ENCODE measurements at regions not wholly inside any gene's neighbourhood (a gene's known extent, or its start where the extent isn't known, plus 50 kb on each side); places are given as distances from the start of the nearest gene placed in this dataset.

DNA sequence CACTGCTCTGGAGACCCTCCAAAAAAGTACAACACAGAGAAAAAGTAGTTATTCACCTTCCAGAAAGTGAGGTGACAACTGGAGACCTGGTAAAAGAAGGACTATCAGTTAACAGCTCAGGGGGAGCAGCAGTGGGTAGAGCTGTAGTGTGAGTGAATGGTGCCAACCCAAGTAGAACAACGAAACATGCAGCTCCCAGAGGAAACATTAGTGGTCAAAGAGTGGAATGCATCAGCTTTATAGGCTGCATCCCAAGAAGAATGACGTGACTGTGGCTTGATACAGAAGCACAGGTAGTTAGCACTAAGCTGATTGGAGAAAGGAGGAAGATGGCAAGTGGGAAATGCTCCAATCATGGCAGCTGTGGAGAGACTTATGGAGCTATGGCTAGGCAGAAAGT lies 275.7 kb upstream of the CAMK1G start:
- H3K36me3 ChIP-seq (ENCODE audit: low read depth) = no peaks in the 10 kb centered on the region
- TF ChIP-seq, protein P1, sequence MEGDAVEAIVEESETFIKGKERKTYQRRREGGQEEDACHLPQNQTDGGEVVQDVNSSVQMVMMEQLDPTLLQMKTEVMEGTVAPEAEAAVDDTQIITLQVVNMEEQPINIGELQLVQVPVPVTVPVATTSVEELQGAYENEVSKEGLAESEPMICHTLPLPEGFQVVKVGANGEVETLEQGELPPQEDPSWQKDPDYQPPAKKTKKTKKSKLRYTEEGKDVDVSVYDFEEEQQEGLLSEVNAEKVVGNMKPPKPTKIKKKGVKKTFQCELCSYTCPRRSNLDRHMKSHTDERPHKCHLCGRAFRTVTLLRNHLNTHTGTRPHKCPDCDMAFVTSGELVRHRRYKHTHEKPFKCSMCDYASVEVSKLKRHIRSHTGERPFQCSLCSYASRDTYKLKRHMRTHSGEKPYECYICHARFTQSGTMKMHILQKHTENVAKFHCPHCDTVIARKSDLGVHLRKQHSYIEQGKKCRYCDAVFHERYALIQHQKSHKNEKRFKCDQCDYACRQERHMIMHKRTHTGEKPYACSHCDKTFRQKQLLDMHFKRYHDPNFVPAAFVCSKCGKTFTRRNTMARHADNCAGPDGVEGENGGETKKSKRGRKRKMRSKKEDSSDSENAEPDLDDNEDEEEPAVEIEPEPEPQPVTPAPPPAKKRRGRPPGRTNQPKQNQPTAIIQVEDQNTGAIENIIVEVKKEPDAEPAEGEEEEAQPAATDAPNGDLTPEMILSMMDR (IDR thresholded peaks at IDR 0.05; ENCODE audit: poor library complexity, severe bottlenecking) = no peak

DNA sequence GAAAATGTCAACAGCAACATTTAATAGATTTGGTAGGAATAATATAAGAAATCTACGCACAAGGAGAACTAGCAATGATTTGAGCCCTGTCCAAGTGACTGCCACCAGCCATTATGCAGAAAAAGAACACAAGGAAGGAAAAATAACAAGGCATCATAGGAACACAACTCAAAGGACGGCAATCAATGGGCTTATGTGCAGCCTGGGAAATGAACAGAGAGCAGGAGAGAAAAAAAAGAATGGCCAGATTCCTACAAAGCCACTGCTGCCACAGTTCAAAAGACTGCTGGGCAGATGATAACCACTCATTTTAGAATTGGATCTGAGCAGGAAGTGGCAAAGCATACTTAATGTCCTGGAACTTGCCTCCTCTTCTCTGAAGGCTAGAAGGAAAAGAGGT lies 274.3 kb upstream of the CAMK1G start:
- TF ChIP-seq, protein P1 (IDR thresholded peaks at IDR 0.05; ENCODE audit: poor library complexity, severe bottlenecking) = no peak
- no peak for ATAC-seq (ENCODE audit: low read depth)
- H3K27ac ChIP-seq (ENCODE audit: poor library complexity, severe bottlenecking) = no peak overlapping the region
- no peaks in the 10 kb centered on the region for H3K27me3 ChIP-seq (ENCODE audit: insufficient read depth, poor library complexity, severe bottlenecking)
- no peak for DNase-seq (ENCODE audit: low spot score)
- H3K36me3 ChIP-seq (ENCODE audit: low read depth) = no peaks in the 10 kb centered on the region
- H3K4me1 ChIP-seq (ENCODE audit: insufficient read depth, poor library complexity, severe bottlenecking) = no peaks in the 10 kb centered on the region
- H3K4me3 ChIP-seq (ENCODE audit: severe bottlenecking) = no peak overlapping the region
- no peaks in the 10 kb centered on the region for H3K9me3 ChIP-seq (ENCODE audit: severe bottlenecking)

More for the DNA sequence above, 275.7 kb upstream of the CAMK1G start:
- ATAC-seq (ENCODE audit: low read depth) = no peak
- Histone ChIP-seq H3K27me3 (ENCODE audit: insufficient read depth, poor library complexity, severe bottlenecking) (no peaks in the 10 kb centered on the region), H3K4me1 (ENCODE audit: insufficient read depth, poor library complexity, severe bottlenecking) (no peaks in the 10 kb centered on the region), H3K9me3 (ENCODE audit: severe bottlenecking) (no peaks in the 10 kb centered on the region), H3K4me3 (ENCODE audit: severe bottlenecking) (no peak overlapping the region), H3K27ac (ENCODE audit: poor library complexity, severe bottlenecking) (no peak overlapping the region)
- DNase-seq (ENCODE audit: low spot score) = no peak

DNA sequence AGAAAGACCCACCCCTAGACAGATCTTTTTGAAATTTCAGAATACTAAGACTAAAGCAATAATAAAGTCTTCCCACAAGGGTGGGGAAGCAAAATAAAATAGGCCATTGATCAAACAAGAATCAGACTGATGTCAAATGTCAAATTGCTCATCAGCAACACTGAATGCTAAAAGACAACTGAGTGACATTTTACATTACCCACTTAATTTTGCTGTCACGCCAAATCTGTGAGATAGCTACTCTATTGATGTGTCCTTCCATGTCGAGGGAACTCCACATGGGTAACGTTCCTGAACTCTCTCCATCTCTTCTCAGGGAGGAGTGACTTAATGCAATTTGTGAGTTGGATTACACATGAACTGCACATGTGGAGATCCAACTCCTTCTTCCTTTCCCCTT lies 271.7 kb upstream of the CAMK1G start:
- H3K36me3 ChIP-seq (ENCODE audit: low read depth) = no peaks in the 10 kb centered on the region
- TF ChIP-seq, protein P1 (IDR thresholded peaks at IDR 0.05; ENCODE audit: poor library complexity, severe bottlenecking) = no peak
- no peaks in the 10 kb centered on the region for H3K27me3 ChIP-seq (ENCODE audit: insufficient read depth, poor library complexity, severe bottlenecking)
- DNase-seq (ENCODE audit: low spot score) (no peak), ATAC-seq (ENCODE audit: low read depth) (no peak)
- H3K4me3 ChIP-seq (ENCODE audit: severe bottlenecking) = no peak overlapping the region
- no peak overlapping the region for H3K27ac ChIP-seq (ENCODE audit: poor library complexity, severe bottlenecking)
- no peaks in the 10 kb centered on the region for H3K4me1 ChIP-seq (ENCODE audit: insufficient read depth, poor library complexity, severe bottlenecking)
- H3K9me3 ChIP-seq (ENCODE audit: severe bottlenecking) = no peaks in the 10 kb centered on the region

DNA sequence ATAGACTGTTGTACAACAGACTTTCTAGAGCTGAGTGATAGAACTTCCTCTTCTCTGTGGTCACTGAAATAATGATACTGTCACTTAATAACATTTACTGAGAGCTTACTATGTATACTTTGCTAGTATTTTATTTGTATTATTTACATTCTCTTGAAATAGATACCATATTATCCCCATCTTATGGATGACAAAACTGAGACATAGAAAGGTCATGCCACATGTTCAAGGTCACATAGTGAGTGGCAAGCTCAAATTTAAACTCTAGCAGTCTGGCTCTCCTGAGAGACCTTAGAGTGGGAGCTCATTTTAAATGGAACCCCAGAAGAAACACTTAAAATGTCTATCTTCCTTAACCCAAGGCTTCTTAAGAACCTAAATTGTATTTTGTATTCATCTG lies 266.6 kb upstream of the CAMK1G start:
- H3K27ac ChIP-seq (ENCODE audit: poor library complexity, severe bottlenecking) = no peak overlapping the region
- TF ChIP-seq, protein P1 (IDR thresholded peaks at IDR 0.05; ENCODE audit: poor library complexity, severe bottlenecking) = no peak
- no peaks in the 10 kb centered on the region for H3K27me3 ChIP-seq (ENCODE audit: insufficient read depth, poor library complexity, severe bottlenecking)
- H3K9me3 ChIP-seq (ENCODE audit: severe bottlenecking) = no peaks in the 10 kb centered on the region
- no peak overlapping the region for H3K4me3 ChIP-seq (ENCODE audit: severe bottlenecking)
- peaks cover 14% of the 10 kb centered on the region for H3K4me1 ChIP-seq (ENCODE audit: insufficient read depth, poor library complexity, severe bottlenecking)
- ATAC-seq (ENCODE audit: low read depth) = no peak
- no peaks in the 10 kb centered on the region for H3K36me3 ChIP-seq (ENCODE audit: low read depth)
- DNase-seq (ENCODE audit: low spot score) = no peak

DNA sequence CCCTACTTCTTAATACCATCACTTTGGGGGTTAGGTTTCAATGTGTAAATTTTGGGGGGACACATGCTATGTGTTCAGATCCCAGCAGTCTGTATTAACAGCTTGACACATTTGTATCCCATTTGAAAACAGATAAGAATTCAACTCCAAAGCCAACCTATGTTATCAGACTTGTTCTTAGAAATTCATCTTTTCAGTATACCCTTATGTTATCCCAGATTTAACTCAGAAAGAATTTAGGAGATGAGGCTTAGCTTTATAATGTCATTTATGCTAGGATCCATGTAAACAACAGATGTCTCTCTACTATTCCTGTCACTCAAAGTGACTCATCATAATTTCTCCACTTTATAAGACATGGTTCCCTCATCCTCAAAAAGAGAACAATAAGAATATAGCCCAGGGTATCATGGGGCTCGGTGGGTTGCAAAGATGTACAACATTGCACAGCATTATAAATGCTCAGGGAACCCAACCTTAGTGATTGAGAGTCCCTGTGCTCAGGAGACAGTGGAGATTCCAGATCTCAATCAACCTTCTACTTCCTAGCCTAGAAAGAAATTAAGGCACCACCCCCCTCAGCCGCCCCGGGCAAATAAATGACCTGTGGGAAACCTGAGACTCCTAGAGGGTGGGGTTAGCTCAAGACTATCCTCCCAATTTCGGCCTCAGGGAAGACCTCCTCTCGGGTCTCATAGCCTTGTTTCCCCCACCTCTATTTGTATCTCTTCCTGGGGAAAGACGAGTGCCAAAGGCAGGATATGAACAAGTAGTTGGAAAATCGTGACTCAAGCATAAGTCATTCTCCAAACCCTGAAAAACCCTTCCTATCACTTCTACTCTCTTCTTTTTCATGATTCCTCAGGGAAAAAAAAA lies 265.1 kb upstream of the CAMK1G start:
- Histone ChIP-seq H3K27me3 (ENCODE audit: insufficient read depth, poor library complexity, severe bottlenecking) (no peaks in the 10 kb centered on the region), H3K4me3 (ENCODE audit: severe bottlenecking) (no peak overlapping the region), H3K9me3 (ENCODE audit: severe bottlenecking) (no peaks in the 10 kb centered on the region), H3K27ac (ENCODE audit: poor library complexity, severe bottlenecking) (peak overlapping the region; percentile 78), H3K36me3 (ENCODE audit: low read depth) (no peaks in the 10 kb centered on the region), H3K4me1 (ENCODE audit: insufficient read depth, poor library complexity, severe bottlenecking) (peaks cover 16% of the 10 kb centered on the region)
- no peak for DNase-seq (ENCODE audit: low spot score)
- TF ChIP-seq, protein P1 (IDR thresholded peaks at IDR 0.05; ENCODE audit: poor library complexity, severe bottlenecking) = no peak
- ATAC-seq (ENCODE audit: low read depth) = peak; percentile 54

All from RWPE2 (cell line).